ENCODE measurements at regions not wholly inside any gene's neighbourhood (a gene's known extent, or its start where the extent isn't known, plus 50 kb on each side); places are given as distances from the start of the nearest gene placed in this dataset.
"Not testable (repeated sequence)": the region's sequence is repeated elsewhere in the genome, so short reads cannot be mapped to it uniquely, and the experiment has no call there.

DNA sequence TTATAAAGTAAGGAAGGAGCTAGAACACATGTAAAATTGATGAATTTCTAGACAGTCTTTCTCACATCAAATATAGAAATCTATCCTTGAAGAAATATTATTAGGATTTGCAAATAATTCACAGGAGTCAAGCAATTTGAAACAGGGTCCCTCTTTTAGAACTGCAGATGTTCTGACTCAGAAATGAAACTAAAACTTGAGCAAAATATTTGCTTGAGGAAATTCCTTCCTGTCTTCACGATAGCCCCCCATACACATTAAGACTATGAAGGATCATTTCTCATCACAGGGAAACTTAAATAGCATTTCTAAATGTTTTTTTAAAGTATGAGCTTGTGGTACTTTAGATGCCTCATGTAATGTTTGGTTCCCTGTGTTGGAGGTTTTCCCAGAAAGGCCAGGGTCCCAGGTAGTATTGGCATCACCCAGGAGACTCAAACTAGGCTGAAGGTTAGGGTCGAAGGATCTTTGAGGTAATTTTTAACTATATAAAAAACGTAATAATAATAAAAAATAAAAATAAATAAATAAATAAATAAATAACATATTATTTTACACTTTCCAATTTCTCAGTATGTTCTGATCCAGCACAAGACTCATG, 144.0 kb upstream of the TBX18 start:
- Histone ChIP-seq H3K4me1 (ENCODE audit: control insufficient read depth in 2 of 2, insufficient read depth in 2 of 2, low read length in 2 of 2) (no peaks in the 10 kb centered on the region), H3K27me3 (ENCODE audit: control insufficient read depth in 2 of 2, insufficient read depth in 1 of 2, low read length in 1 of 2) (no peaks in the 10 kb centered on the region), H3K4me3 (ENCODE audit: low read length in 2 of 2) (no peak overlapping the region), H3K27ac (ENCODE audit: low read depth in 1 of 2, low read length in 1 of 2) (no peak overlapping the region), H3K36me3 (ENCODE audit: control insufficient read depth in 2 of 2, insufficient read depth in 2 of 2, low read length in 1 of 2) (no peaks in the 10 kb centered on the region), H3K9me3 (ENCODE audit: control insufficient read depth in 2 of 2, insufficient read depth in 1 of 2, low read length in 1 of 2) (no peaks in the 10 kb centered on the region)
- 44% methylated on average over 3 of the region's 3 CpGs for WGBS
- DNase-seq (ENCODE audit: low read depth in 6 of 9, low spot score in 9 of 9) = no peak

DNA sequence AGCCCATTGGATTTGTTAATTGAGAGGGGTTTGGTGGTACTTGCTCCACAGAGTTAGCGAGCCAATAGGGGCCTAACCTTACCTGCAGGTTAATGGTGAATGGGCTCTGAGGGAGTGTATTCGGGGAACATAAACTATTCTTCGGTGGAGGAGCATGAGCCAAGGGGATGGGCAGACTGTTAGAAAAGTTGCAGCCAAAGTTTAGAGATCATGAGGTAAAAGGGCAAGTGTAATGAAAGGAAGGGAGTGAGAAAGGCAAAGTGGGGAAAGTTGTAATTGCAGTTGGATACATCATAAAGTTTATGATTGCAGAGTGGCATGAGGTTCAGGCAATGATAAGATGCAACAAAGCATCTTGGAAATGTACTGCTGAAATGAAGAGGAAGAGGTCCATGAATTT, 142.1 kb upstream of the TBX18 start:
- Histone ChIP-seq H3K36me3 (ENCODE audit: control insufficient read depth in 2 of 2, insufficient read depth in 2 of 2, low read length in 1 of 2) (no peaks in the 10 kb centered on the region), H3K9me3 (ENCODE audit: control insufficient read depth in 2 of 2, insufficient read depth in 1 of 2, low read length in 1 of 2) (no peaks in the 10 kb centered on the region), H3K4me3 (ENCODE audit: low read length in 2 of 2) (no peak overlapping the region), H3K27ac (ENCODE audit: low read depth in 1 of 2, low read length in 1 of 2) (no peak overlapping the region), H3K27me3 (ENCODE audit: control insufficient read depth in 2 of 2, insufficient read depth in 1 of 2, low read length in 1 of 2) (no peaks in the 10 kb centered on the region), H3K4me1 (ENCODE audit: control insufficient read depth in 2 of 2, insufficient read depth in 2 of 2, low read length in 2 of 2) (no peaks in the 10 kb centered on the region)
- DNase-seq (ENCODE audit: low read depth in 6 of 9, low spot score in 9 of 9) = no peak
- WGBS = 97% methylated on average over 3 of the region's 3 CpGs

DNA sequence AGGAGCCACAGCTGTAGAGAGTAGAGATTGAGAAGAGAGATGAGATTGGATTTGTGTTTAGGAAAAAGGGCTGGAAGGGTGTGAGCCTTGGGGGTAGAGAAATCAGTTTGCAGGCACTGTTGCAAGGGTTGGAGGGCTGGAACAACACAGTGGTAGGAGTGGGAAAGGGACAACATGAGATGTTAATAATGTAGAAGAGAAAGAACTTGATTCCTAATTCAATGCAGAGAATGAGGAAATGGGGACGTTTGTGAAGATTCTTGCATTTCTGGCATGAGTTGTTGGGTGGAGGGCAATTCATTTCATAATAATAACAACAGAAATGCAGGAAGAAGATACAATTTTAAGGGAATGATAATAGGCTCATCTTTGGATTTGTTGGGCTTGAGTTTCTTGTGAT, 141.4 kb upstream of the TBX18 start:
- H3K27me3 ChIP-seq (ENCODE audit: control insufficient read depth in 2 of 2, insufficient read depth in 1 of 2, low read length in 1 of 2) = no peaks in the 10 kb centered on the region
- no peak for DNase-seq (ENCODE audit: low read depth in 6 of 9, low spot score in 9 of 9)
- no peaks in the 10 kb centered on the region for H3K4me1 ChIP-seq (ENCODE audit: control insufficient read depth in 2 of 2, insufficient read depth in 2 of 2, low read length in 2 of 2)
- no peaks in the 10 kb centered on the region for H3K9me3 ChIP-seq (ENCODE audit: control insufficient read depth in 2 of 2, insufficient read depth in 1 of 2, low read length in 1 of 2)
- no peak overlapping the region for H3K27ac ChIP-seq (ENCODE audit: low read depth in 1 of 2, low read length in 1 of 2)
- H3K36me3 ChIP-seq (ENCODE audit: control insufficient read depth in 2 of 2, insufficient read depth in 2 of 2, low read length in 1 of 2) = no peaks in the 10 kb centered on the region
- 54% methylated on average over 1 of the region's 1 CpG for WGBS
- no peak overlapping the region for H3K4me3 ChIP-seq (ENCODE audit: low read length in 2 of 2)

DNA sequence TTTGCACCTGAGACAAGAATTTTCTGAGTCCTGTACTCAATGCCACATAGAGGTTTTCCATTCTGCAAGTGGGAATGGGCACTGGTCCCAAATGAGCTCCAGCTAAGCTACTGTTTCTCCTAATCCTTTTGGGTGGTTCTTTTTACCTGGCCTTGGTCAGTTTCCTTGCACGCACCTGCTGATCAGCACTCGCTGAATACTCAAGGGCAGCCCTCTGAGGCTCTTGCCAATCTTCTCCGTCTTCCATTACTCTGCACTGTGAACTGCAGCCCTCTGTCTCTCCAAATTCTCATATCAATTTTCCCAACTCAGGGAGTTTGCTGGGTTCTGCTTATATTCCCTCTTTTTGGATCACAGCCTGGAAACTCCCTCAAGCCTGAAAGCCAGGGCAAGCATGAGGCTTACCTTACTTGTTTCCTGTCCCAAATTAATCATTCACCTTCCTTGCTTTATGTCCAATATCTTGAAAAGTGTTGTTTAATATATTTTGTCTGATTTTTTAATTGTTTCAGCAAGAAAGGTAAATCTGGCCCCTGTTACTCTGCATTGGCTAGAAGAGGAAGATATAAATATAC, 138.0 kb upstream of the TBX18 start:
- 86% methylated on average over 3 of the region's 3 CpGs for WGBS
- no peaks in the 10 kb centered on the region for H3K4me1 ChIP-seq (ENCODE audit: control insufficient read depth in 2 of 2, insufficient read depth in 2 of 2, low read length in 2 of 2)
- H3K9me3 ChIP-seq (ENCODE audit: control insufficient read depth in 2 of 2, insufficient read depth in 1 of 2, low read length in 1 of 2) = no peaks in the 10 kb centered on the region
- no peak overlapping the region for H3K4me3 ChIP-seq (ENCODE audit: low read length in 2 of 2)
- no peaks in the 10 kb centered on the region for H3K27me3 ChIP-seq (ENCODE audit: control insufficient read depth in 2 of 2, insufficient read depth in 1 of 2, low read length in 1 of 2)
- no peaks in the 10 kb centered on the region for H3K36me3 ChIP-seq (ENCODE audit: control insufficient read depth in 2 of 2, insufficient read depth in 2 of 2, low read length in 1 of 2)
- DNase-seq (ENCODE audit: low read depth in 6 of 9, low spot score in 9 of 9) = no peak
- H3K27ac ChIP-seq (ENCODE audit: low read depth in 1 of 2, low read length in 1 of 2) = no peak overlapping the region

DNA sequence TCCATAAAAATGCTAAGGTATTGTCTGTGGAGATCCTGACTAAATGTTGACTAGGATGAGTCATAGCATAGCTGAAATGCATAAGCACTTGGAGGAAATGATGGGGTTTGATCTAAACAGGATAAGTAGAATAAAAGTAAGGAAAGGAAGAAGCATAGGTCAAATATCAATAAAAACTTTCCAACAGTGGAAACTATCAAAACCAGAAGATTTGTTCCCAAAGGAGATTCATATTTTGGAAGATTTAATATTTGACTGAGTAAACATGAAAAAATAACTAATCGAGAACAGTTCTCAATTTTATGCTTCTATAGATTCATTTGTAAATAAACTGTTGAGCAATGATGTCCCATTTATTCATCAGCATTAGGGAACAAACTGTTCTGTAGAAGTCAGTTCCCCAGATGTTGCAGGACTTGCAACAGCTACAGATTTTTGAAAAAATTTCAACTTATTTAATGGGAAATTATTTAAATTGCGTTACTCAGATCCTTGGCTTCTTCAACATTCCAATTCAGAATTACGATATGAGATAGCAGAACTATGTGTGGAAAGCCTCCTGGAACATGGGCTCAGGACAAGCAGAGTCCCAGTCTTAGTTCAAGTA, 133.7 kb upstream of the TBX18 start:
- Histone ChIP-seq H3K27me3 (ENCODE audit: control insufficient read depth in 2 of 2, insufficient read depth in 1 of 2, low read length in 1 of 2) (no peaks in the 10 kb centered on the region), H3K27ac (ENCODE audit: low read depth in 1 of 2, low read length in 1 of 2) (no peak overlapping the region), H3K36me3 (ENCODE audit: control insufficient read depth in 2 of 2, insufficient read depth in 2 of 2, low read length in 1 of 2) (no peaks in the 10 kb centered on the region), H3K4me1 (ENCODE audit: control insufficient read depth in 2 of 2, insufficient read depth in 2 of 2, low read length in 2 of 2) (no peaks in the 10 kb centered on the region), H3K9me3 (ENCODE audit: control insufficient read depth in 2 of 2, insufficient read depth in 1 of 2, low read length in 1 of 2) (no peaks in the 10 kb centered on the region), H3K4me3 (ENCODE audit: low read length in 2 of 2) (no peak overlapping the region)
- no peak for DNase-seq (ENCODE audit: low read depth in 6 of 9, low spot score in 9 of 9)
- WGBS = 94% methylated on average over 3 of the region's 3 CpGs

DNA sequence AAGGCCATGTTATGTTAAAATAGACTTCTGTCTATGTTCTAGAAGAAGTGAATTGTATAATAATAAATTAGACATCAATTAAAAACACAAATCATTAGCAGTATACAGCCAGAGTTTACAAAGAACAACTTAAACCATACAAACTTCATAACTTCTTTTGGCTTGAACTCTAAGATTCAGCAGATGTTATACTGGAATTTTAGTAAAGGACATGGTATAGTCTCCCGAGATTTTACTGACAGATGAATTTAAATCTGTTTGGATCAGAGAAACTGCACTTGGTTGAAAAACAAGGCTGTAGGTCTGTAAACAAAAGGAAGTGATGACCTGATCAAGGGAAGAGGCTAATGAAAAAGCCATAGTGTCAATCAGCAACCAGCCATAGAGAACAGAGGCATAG, 132.6 kb upstream of the TBX18 start:
- Histone ChIP-seq H3K27ac (ENCODE audit: low read depth in 1 of 2, low read length in 1 of 2) (no peak overlapping the region), H3K27me3 (ENCODE audit: control insufficient read depth in 2 of 2, insufficient read depth in 1 of 2, low read length in 1 of 2) (no peaks in the 10 kb centered on the region), H3K4me1 (ENCODE audit: control insufficient read depth in 2 of 2, insufficient read depth in 2 of 2, low read length in 2 of 2) (no peaks in the 10 kb centered on the region), H3K36me3 (ENCODE audit: control insufficient read depth in 2 of 2, insufficient read depth in 2 of 2, low read length in 1 of 2) (no peaks in the 10 kb centered on the region), H3K4me3 (ENCODE audit: low read length in 2 of 2) (no peak overlapping the region), H3K9me3 (ENCODE audit: control insufficient read depth in 2 of 2, insufficient read depth in 1 of 2, low read length in 1 of 2) (no peaks in the 10 kb centered on the region)
- WGBS = 85% methylated on average over 1 of the region's 1 CpG
- no peak for DNase-seq (ENCODE audit: low read depth in 6 of 9, low spot score in 9 of 9)

DNA sequence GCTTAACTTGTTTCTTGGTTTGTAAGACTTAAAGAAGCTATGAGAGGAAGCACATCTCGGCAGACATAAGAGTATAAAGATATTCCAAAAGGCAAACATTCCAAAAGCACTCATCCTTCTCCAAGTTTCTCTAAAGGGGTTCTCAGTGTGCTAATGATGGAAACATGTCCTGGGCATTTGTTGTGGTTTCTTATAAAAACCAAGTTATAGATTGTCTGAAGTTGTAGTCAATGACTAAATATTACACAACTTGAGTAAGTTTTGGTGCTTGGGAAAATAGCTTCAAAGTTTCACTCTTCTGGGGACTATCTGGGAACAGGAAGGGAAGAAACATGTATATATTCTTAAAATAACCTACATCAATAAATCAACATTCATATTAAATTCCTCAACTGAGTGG, 128.3 kb upstream of the TBX18 start:
- Histone ChIP-seq H3K36me3 (ENCODE audit: control insufficient read depth in 2 of 2, insufficient read depth in 2 of 2, low read length in 1 of 2) (no peaks in the 10 kb centered on the region), H3K27me3 (ENCODE audit: control insufficient read depth in 2 of 2, insufficient read depth in 1 of 2, low read length in 1 of 2) (no peaks in the 10 kb centered on the region), H3K4me1 (ENCODE audit: control insufficient read depth in 2 of 2, insufficient read depth in 2 of 2, low read length in 2 of 2) (no peaks in the 10 kb centered on the region), H3K4me3 (ENCODE audit: low read length in 2 of 2) (no peak overlapping the region), H3K9me3 (ENCODE audit: control insufficient read depth in 2 of 2, insufficient read depth in 1 of 2, low read length in 1 of 2) (no peaks in the 10 kb centered on the region), H3K27ac (ENCODE audit: low read depth in 1 of 2, low read length in 1 of 2) (no peak overlapping the region)
- DNase-seq (ENCODE audit: low read depth in 6 of 9, low spot score in 9 of 9) = no peak
- WGBS = 89% methylated on average over 1 of the region's 1 CpG

DNA sequence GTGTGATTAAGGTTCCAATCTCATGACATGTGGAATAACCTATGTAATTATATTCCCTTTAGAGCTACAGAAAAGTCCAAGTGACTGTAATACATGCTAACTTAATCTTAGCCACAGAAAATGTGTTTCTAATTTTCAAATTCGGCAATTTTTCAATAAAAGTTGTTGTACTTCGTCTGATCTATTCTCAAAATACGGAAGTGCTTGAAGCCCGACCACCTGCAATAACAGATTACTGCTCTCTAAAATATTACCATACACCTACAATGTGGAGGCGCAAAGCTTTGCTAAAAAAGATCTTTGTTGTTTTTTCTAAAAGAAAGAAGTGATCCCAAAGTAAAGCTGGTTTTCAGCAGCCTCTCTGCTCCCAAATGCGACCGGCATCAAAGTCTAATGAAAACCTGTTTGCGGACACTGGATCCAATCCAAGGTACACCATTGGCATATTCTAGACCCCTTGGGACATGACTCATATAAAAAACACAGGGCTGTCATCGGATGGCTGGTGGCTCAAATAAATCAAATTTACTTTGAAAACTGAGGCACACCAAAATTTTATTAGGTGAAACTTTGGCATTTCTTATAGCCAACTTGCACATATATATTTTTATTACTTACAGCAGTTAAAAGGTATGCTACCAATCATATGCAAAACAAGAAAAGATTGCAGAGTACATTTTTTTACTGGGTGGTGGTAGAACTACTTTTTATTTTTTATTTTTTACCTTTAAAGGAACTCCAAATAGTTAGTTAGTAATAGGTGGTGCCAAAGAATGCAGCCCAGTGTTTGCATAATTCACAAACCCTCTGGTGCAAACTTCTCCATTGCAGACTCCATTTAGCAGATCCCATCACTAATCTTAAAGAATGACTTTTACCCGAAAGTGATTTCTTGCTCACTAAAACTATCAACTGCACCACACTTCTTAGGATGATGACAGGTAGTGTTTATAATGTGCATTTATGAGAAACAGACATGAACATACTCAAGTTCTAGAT, 118.7 kb upstream of the TBX18 start:
- Histone ChIP-seq H3K36me3 (ENCODE audit: control insufficient read depth in 2 of 2, insufficient read depth in 2 of 2, low read length in 1 of 2) (no peaks in the 10 kb centered on the region), H3K4me1 (ENCODE audit: control insufficient read depth in 2 of 2, insufficient read depth in 2 of 2, low read length in 2 of 2) (no peaks in the 10 kb centered on the region), H3K27ac (ENCODE audit: low read depth in 1 of 2, low read length in 1 of 2) (no peak overlapping the region), H3K4me3 (ENCODE audit: low read length in 2 of 2) (no peak overlapping the region), H3K27me3 (ENCODE audit: control insufficient read depth in 2 of 2, insufficient read depth in 1 of 2, low read length in 1 of 2) (no peaks in the 10 kb centered on the region), H3K9me3 (ENCODE audit: control insufficient read depth in 2 of 2, insufficient read depth in 1 of 2, low read length in 1 of 2) (no peaks in the 10 kb centered on the region)
- no peak for DNase-seq (ENCODE audit: low read depth in 6 of 9, low spot score in 9 of 9)
- 93% methylated on average over 10 of the region's 10 CpGs for WGBS

DNA sequence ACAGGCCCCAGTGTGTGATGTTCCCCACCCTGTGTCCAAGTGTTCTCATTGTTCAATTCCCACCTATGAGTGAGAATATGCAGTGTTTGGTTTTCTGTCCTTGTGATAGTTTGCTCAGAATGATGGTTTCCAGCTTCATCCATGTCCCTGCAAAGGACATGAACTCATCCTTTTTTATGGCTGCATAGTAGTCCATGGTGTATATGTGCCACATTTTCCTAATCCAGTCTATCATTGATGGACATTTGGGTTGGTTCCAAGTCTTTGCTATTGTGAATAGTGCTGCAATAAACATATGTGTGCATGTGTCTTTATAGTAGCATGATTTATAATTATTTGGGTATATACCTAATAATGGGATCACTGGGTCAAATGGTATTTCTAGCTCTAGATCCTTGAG, 115.0 kb upstream of the TBX18 start:
- not testable (repeated sequence) for H3K4me1 ChIP-seq (ENCODE audit: control insufficient read depth in 2 of 2, insufficient read depth in 2 of 2, low read length in 2 of 2); DNase-seq (ENCODE audit: low read depth in 6 of 9, low spot score in 9 of 9); H3K27me3 ChIP-seq (ENCODE audit: control insufficient read depth in 2 of 2, insufficient read depth in 1 of 2, low read length in 1 of 2); H3K4me3 ChIP-seq (ENCODE audit: low read length in 2 of 2); H3K9me3 ChIP-seq (ENCODE audit: control insufficient read depth in 2 of 2, insufficient read depth in 1 of 2, low read length in 1 of 2); H3K27ac ChIP-seq (ENCODE audit: low read depth in 1 of 2, low read length in 1 of 2); H3K36me3 ChIP-seq (ENCODE audit: control insufficient read depth in 2 of 2, insufficient read depth in 2 of 2, low read length in 1 of 2)
